ENCODE measurements at regions not wholly inside any gene's neighbourhood (a gene's known extent, or its start where the extent isn't known, plus 50 kb on each side); places are given as distances from the start of the nearest gene placed in this dataset.

GRCh38 chr7:113460067-113460466 is 341.7 kb upstream of the SMIM30 start:
- TF ChIP-seq, protein P1, sequence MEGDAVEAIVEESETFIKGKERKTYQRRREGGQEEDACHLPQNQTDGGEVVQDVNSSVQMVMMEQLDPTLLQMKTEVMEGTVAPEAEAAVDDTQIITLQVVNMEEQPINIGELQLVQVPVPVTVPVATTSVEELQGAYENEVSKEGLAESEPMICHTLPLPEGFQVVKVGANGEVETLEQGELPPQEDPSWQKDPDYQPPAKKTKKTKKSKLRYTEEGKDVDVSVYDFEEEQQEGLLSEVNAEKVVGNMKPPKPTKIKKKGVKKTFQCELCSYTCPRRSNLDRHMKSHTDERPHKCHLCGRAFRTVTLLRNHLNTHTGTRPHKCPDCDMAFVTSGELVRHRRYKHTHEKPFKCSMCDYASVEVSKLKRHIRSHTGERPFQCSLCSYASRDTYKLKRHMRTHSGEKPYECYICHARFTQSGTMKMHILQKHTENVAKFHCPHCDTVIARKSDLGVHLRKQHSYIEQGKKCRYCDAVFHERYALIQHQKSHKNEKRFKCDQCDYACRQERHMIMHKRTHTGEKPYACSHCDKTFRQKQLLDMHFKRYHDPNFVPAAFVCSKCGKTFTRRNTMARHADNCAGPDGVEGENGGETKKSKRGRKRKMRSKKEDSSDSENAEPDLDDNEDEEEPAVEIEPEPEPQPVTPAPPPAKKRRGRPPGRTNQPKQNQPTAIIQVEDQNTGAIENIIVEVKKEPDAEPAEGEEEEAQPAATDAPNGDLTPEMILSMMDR (IDR thresholded peaks at IDR 0.05), result no peak
- no peak for TF ChIP-seq EZH2 (IDR thresholded peaks at IDR 0.05)
